ENCODE measurements at regions not wholly inside any gene's neighbourhood (a gene's known extent, or its start where the extent isn't known, plus 50 kb on each side); places are given as distances from the start of the nearest gene placed in this dataset.

GRCh38 chr2:2904721-2905350, 472.8 kb downstream of the EIPR1 start:
- Histone ChIP-seq H2BK15ac (ENCODE audit: low read depth, low read length) (no peak overlapping the region), H3K4me2 (ENCODE audit: low read depth, low read length) (no peak overlapping the region), H3K4me3 (ENCODE audit: insufficient read depth, low read depth, low read length) (no peak overlapping the region), H2AFZ (replicated peaks; ENCODE audit: low read length, poor library complexity) (no peak overlapping the region), H3K4ac (ENCODE audit: low read depth, low read length) (no peak overlapping the region), H2AK5ac (ENCODE audit: low read depth, low read length) (no peak overlapping the region), H3K9me1 (ENCODE audit: insufficient read depth, low read length) (no peaks in the 10 kb centered on the region), H4K91ac (ENCODE audit: insufficient read depth, low read depth, low read length) (no peak overlapping the region), H2BK20ac (ENCODE audit: low read depth, low read length) (no peak overlapping the region), H3K9ac (ENCODE audit: low read depth, low read length) (no peak overlapping the region), H3K56ac (ENCODE audit: extremely low read depth, insufficient read depth, low read length) (no peak overlapping the region), H2BK120ac (ENCODE audit: low read depth, low read length) (no peak overlapping the region), H3K4me1 (ENCODE audit: control insufficient read depth, insufficient read depth, low read length) (no peaks in the 10 kb centered on the region), H2AK9ac (replicated peaks; ENCODE audit: low read depth, low read length, poor library complexity) (no peak overlapping the region), H3K27ac (ENCODE audit: insufficient read depth, low read length) (no peak overlapping the region), H3K18ac (ENCODE audit: low read depth, low read length) (no peak overlapping the region), H4K8ac (ENCODE audit: low read depth in 2 of 2, low read length in 2 of 2) (no peak overlapping the region), H3K27me3 (ENCODE audit: control insufficient read depth, insufficient read depth, low read length) (no peaks in the 10 kb centered on the region), H4K5ac (ENCODE audit: low read depth, low read length) (no peak overlapping the region), H2BK5ac (ENCODE audit: low read depth, low read length, poor library complexity, severe bottlenecking) (no peak overlapping the region), H3K9me3 (ENCODE audit: control insufficient read depth, insufficient read depth, low read length) (peaks cover 47% of the 10 kb centered on the region), H3K79me1 (ENCODE audit: low read depth in 1 of 2, low read length in 2 of 2) (no peaks in the 10 kb centered on the region), H3K36me3 (ENCODE audit: control insufficient read depth, insufficient read depth, low read length) (no peaks in the 10 kb centered on the region), H3K23ac (ENCODE audit: low read depth, low read length) (no peak overlapping the region), H3K14ac (replicated peaks; ENCODE audit: low read depth, low read length) (no peak overlapping the region), H4K20me1 (ENCODE audit: insufficient read depth, low read length) (no peaks in the 10 kb centered on the region)
- ChIA-PET POLR2A (ENCODE audit: unreplicated experiment) (no interaction called here), CTCF (no interaction called here)
- intact Hi-C loops (cut with micrococcal nuclease) (no loop called here), dilution Hi-C loops (cut with HindIII; ENCODE audit: low sequenced_read_pairs, unreplicated experiment) (no loop called here), in situ Hi-C loops (cut with MboI; ENCODE audit: low sequenced_read_pairs) (no loop called here)
- DNase-seq (no peak), ATAC-seq (ENCODE audit: low read depth) (no peak)
- 79% methylated on average over 6 of the region's 16 CpGs; no CpG with 5 or more reads in 1 of the 2 experiments for WGBS, 2 experiments (ENCODE audit: extremely low coverage in 2 of 2, insufficient read length in 1 of 2)
- BruUV-seq (replicated peaks) = no TSS peak
- no peak for TF ChIP-seq SMC3 (IDR thresholded peaks at IDR 0.05; ENCODE audit: low read depth, low read length)
- no peak for TF ChIP-seq MAZ (IDR thresholded peaks at IDR 0.05; ENCODE audit: borderline replicate concordance, low read depth, low read length)
- no peak for TF ChIP-seq CEBPB (IDR thresholded peaks at IDR 0.05; ENCODE audit: low read depth, low read length)
- no peak for TF ChIP-seq FOS (IDR thresholded peaks at IDR 0.05; ENCODE audit: low read depth, low read length)
- no peak for TF ChIP-seq NFE2L2 (IDR thresholded peaks at IDR 0.05; ENCODE audit: low read depth, low read length)
